ENCODE measurements at regions not wholly inside any gene's neighbourhood (a gene's known extent, or its start where the extent isn't known, plus 50 kb on each side); places are given as distances from the start of the nearest gene placed in this dataset.
"Not testable (repeated sequence)": the region's sequence is repeated elsewhere in the genome, so short reads cannot be mapped to it uniquely, and the experiment has no call there.

DNA sequence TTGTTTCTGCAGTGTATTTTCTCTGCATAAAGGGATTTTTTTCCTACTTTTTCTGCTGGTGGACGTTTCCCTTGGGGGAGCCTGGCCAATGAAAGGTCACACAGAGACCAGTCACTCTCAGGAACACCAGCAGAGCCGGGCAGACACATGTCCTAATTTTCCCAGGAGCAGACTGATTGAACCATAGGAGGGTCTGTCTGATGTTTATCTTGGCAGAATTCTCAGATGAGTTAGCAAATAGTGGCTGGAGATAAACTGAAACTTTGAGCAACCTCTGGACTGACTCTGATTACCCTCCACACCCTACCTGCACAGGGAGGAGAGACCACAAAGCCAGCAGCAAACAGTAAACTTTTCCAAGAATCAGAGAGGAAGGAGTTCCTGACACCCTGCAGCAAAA lies 90.0 kb upstream of the PLGLB2 start:
- TF ChIP-seq, protein P1, sequence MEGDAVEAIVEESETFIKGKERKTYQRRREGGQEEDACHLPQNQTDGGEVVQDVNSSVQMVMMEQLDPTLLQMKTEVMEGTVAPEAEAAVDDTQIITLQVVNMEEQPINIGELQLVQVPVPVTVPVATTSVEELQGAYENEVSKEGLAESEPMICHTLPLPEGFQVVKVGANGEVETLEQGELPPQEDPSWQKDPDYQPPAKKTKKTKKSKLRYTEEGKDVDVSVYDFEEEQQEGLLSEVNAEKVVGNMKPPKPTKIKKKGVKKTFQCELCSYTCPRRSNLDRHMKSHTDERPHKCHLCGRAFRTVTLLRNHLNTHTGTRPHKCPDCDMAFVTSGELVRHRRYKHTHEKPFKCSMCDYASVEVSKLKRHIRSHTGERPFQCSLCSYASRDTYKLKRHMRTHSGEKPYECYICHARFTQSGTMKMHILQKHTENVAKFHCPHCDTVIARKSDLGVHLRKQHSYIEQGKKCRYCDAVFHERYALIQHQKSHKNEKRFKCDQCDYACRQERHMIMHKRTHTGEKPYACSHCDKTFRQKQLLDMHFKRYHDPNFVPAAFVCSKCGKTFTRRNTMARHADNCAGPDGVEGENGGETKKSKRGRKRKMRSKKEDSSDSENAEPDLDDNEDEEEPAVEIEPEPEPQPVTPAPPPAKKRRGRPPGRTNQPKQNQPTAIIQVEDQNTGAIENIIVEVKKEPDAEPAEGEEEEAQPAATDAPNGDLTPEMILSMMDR (conservative IDR thresholded peaks at IDR 0.05): not testable (repeated sequence)
- not testable (repeated sequence) for TF ChIP-seq ZFX (IDR thresholded peaks at IDR 0.05)
